HG03039 (cell line): ENCODE measurements at regions not wholly inside any gene's neighbourhood (a gene's known extent, or its start where the extent isn't known, plus 50 kb on each side); places are given as distances from the start of the nearest gene placed in this dataset.
"Not testable (repeated sequence)": the region's sequence is repeated elsewhere in the genome, so short reads cannot be mapped to it uniquely, and the experiment has no call there.

Source experiments
- ATAC-seq: cut with Tn5 transposase; IDR thresholded peaks from one replicate; pipeline ENCODE4 v1.9.1; 2021; ENCODE audit warnings: mild to moderate bottlenecking, moderate library complexity; ENCODE audit not compliant: unreplicated experiment

- no peak for ATAC-seq
Observed at GRCh38 chr5:98173334-98173733, 600.1 kb upstream of the RGMB start.

- ATAC-seq: no peak
Observed at GRCh38 chr5:98175474-98175873, 598.0 kb upstream of the RGMB start.

- no peak for ATAC-seq
Observed at GRCh38 chr5:98179791-98180755, 593.4 kb upstream of the RGMB start.

- ATAC-seq: no peak
Observed at GRCh38 chr5:98186128-98186527, 587.3 kb upstream of the RGMB start.

- ATAC-seq: no peak
Observed at GRCh38 chr5:98187945-98188344, 585.5 kb upstream of the RGMB start.

- not testable (repeated sequence) for ATAC-seq
Observed at GRCh38 chr5:98190344-98190743, 583.1 kb upstream of the RGMB start.

GRCh38 chr5:98193921-98194760 lies 579.3 kb upstream of the RGMB start:
- no peak for ATAC-seq

- ATAC-seq: no peak
Observed at GRCh38 chr5:98200726-98201541, 572.5 kb upstream of the RGMB start.

- no peak for ATAC-seq
Observed at GRCh38 chr5:98204798-98205197, 568.7 kb upstream of the RGMB start.

GRCh38 chr5:98205691-98206461 lies 567.6 kb upstream of the RGMB start:
- ATAC-seq: no peak

GRCh38 chr5:98206566-98206965 lies 566.9 kb upstream of the RGMB start:
- ATAC-seq: no peak

GRCh38 chr5:98209418-98209817 lies 564.0 kb upstream of the RGMB start:
- no peak for ATAC-seq

GRCh38 chr5:98214240-98215051 lies 559.0 kb upstream of the RGMB start:
- ATAC-seq: no peak

GRCh38 chr5:98217138-98217537 lies 556.3 kb upstream of the RGMB start:
- no peak for ATAC-seq

GRCh38 chr5:98218838-98219237 lies 554.6 kb upstream of the RGMB start:
- no peak for ATAC-seq

- no peak for ATAC-seq
Observed at GRCh38 chr5:98227489-98227888, 546.0 kb upstream of the RGMB start.

- ATAC-seq: no peak
Observed at GRCh38 chr5:98231089-98231488, 542.4 kb upstream of the RGMB start.

- ATAC-seq: not testable (repeated sequence)
Observed at GRCh38 chr5:98237794-98238193, 535.7 kb upstream of the RGMB start.

- no peak for ATAC-seq
Observed at GRCh38 chr5:98243972-98244371, 529.5 kb upstream of the RGMB start.
